Neural progenitor cell (in vitro differentiated cells): ENCODE measurements at regions not wholly inside any gene's neighbourhood (a gene's known extent, or its start where the extent isn't known, plus 50 kb on each side); places are given as distances from the start of the nearest gene placed in this dataset.

Experiments used
- DNase-seq: peaks from one replicate; pipeline ENCODE4 v3.0.0-alpha.2; 2016; ENCODE audit warnings: low spot score
- H2AFZ ChIP-seq: fragments of 200-600 bp; sonication (generic); replicated peaks from 2 replicates; pipeline ENCODE4 v1.6.1; 2016; ENCODE audit warnings: antibody characterized with exemption
- H3F3A ChIP-seq: fragments of 200-600 bp; sonication (generic); 2 replicates; pipeline ENCODE4 v1.6.1; 2016; ENCODE audit warnings: antibody characterized with exemption, low read depth
- H3K27ac ChIP-seq: fragments of 200-600 bp; sonication (generic); 2 replicates; pipeline ENCODE4 v1.5.1; 2016; ENCODE audit warnings: mild to moderate bottlenecking
- H3K27me3 ChIP-seq: fragments of 200-600 bp; sonication (generic); 2 replicates; pipeline ENCODE4 v1.6.1; 2016; ENCODE audit warnings: mild to moderate bottlenecking, moderate library complexity
- H3K36me3 ChIP-seq: fragments of 200-600 bp; sonication (generic); 2 replicates; pipeline ENCODE4 v1.5.1; 2016
- H3K4me1 ChIP-seq: fragments of 200-600 bp; sonication (generic); 2 replicates; pipeline ENCODE4 v1.6.1; 2016; ENCODE audit warnings: mixed run types
- H3K4me2 ChIP-seq: fragments of 200-600 bp; sonication (generic); 2 replicates; pipeline ENCODE4 v1.6.1; 2016
- H3K4me3 ChIP-seq: fragments of 200-600 bp; sonication (generic); 2 replicates; pipeline ENCODE4 v1.5.1; 2016
- H3K79me2 ChIP-seq: fragments of 200-600 bp; sonication (generic); 2 replicates; pipeline ENCODE4 v1.6.1; 2016; ENCODE audit warnings: low read depth
- H3K9ac ChIP-seq: fragments of 200-600 bp; sonication (generic); 2 replicates; pipeline ENCODE4 v1.6.1; 2016
- H3K9me3 ChIP-seq: fragments of 200-600 bp; sonication (generic); 2 replicates; pipeline ENCODE4 v1.5.1; 2016; ENCODE audit warnings: low read depth
- H4K20me1 ChIP-seq: fragments of 200-600 bp; sonication (generic); 2 replicates; pipeline ENCODE4 v1.6.1; 2016; ENCODE audit warnings: low read depth
- H3K27ac Mint-ChIP-seq: 3 replicates; pipeline ENCODE4 v1.8.0; 2021; ENCODE audit warnings: mixed read lengths
- H3K27me3 Mint-ChIP-seq: 2 replicates; pipeline ENCODE4 v1.8.0; 2022; ENCODE audit warnings: low read depth, mild to moderate bottlenecking, inconsistent platforms, moderate library complexity, mixed read lengths; ENCODE audit not compliant: insufficient read depth
- H3K36me3 Mint-ChIP-seq: 3 replicates; pipeline ENCODE4 v1.8.0; 2021; ENCODE audit warnings: mixed read lengths
- H3K4me1 Mint-ChIP-seq: 3 replicates; pipeline ENCODE4 v1.8.0; 2021; ENCODE audit warnings: mixed read lengths
- H3K4me3 Mint-ChIP-seq: 3 replicates; pipeline ENCODE4 v1.8.0; 2021; ENCODE audit warnings: mild to moderate bottlenecking, moderate library complexity, mixed read lengths
- H3K9me3 Mint-ChIP-seq: 3 replicates; pipeline ENCODE4 v1.8.0; 2020; ENCODE audit warnings: mixed read lengths
- EZH2 ChIP-seq: fragments of 200-600 bp; sonication (generic); IDR thresholded peaks from 2 replicates; pipeline ENCODE4 v1.6.1; 2017; ENCODE audit warnings: antibody characterized with exemption, mild to moderate bottlenecking, moderate library complexity
- EZH2phosphoT487 ChIP-seq: fragments of 200-600 bp; sonication (generic); IDR thresholded peaks from 2 replicates; pipeline ENCODE4 v1.6.1; 2017; ENCODE audit warnings: antibody characterized with exemption
- TF ChIP-seq, protein P1 (sequence below): fragments of 200-600 bp; sonication (generic); IDR thresholded peaks from 2 replicates; pipeline ENCODE4 v1.5.1; 2017; ENCODE audit warnings: antibody characterized with exemption, mild to moderate bottlenecking

DNA sequence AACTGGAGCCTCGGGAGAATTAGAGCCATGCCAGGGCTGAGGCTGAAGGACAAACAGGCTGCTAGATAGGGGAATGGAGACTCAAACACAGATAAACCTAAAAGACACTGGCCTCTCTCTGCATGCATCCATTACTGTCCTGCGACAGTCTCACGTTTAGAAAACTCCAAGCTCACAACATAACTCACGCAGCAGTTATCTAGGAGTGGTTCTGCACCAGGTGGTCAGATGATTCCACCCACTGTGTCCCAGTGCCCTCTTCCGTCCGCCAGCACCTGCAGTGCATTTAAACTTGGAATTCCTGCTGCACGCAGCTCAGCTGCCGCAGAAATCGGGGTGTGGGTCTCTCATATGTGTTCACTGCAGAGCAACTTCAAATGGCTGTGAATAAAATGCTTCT lies 272.6 kb upstream of the IRX2 start:
- Histone ChIP-seq H4K20me1 (no peaks in the 10 kb centered on the region), H3K27ac (no peak overlapping the region), H2AFZ (no peak overlapping the region), H3K79me2 (no peaks in the 10 kb centered on the region), H3K9me3 (no peaks in the 10 kb centered on the region), H3K9ac (no peak overlapping the region), H3K4me3 (no peak overlapping the region), H3K36me3 (no peaks in the 10 kb centered on the region), H3K4me1 (no peaks in the 10 kb centered on the region), H3K27me3 (no peaks in the 10 kb centered on the region), H3K4me2 (no peak overlapping the region), H3F3A (no peaks in the 10 kb centered on the region)
- Mint-ChIP-seq H3K9me3 (no peaks in the 10 kb centered on the region), H3K4me1 (peaks cover 29% of the 10 kb centered on the region), H3K27ac (peak overlapping the region; percentile 22), H3K4me3 (no peak overlapping the region), H3K36me3 (no peaks in the 10 kb centered on the region), H3K27me3 (peaks cover 10% of the 10 kb centered on the region)
- TF ChIP-seq, protein P1, sequence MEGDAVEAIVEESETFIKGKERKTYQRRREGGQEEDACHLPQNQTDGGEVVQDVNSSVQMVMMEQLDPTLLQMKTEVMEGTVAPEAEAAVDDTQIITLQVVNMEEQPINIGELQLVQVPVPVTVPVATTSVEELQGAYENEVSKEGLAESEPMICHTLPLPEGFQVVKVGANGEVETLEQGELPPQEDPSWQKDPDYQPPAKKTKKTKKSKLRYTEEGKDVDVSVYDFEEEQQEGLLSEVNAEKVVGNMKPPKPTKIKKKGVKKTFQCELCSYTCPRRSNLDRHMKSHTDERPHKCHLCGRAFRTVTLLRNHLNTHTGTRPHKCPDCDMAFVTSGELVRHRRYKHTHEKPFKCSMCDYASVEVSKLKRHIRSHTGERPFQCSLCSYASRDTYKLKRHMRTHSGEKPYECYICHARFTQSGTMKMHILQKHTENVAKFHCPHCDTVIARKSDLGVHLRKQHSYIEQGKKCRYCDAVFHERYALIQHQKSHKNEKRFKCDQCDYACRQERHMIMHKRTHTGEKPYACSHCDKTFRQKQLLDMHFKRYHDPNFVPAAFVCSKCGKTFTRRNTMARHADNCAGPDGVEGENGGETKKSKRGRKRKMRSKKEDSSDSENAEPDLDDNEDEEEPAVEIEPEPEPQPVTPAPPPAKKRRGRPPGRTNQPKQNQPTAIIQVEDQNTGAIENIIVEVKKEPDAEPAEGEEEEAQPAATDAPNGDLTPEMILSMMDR, result no peak
- TF ChIP-seq EZH2 (no peak), EZH2phosphoT487 (no peak)
- no peak for DNase-seq

DNA sequence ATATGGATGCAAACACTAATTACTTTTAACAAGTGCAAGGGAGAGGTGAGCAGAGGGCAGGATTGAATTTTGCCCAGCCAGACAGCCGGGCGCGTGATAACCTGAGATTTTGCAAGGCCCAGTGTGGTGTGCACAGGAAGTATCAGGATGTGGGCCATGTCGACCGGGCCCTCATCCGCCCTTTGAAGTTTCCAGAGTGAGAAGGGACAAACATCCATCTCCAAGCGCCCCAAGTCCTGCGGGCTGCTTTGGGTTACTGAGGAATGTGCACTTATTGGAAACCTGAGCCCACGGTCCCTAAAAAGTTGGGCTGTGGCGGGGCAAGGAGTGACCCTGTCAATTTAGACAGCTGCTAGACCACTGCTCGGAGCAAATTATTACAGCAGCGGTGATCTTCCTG lies 272.2 kb upstream of the IRX2 start:
- no peaks in the 10 kb centered on the region for H3F3A ChIP-seq
- H3K9me3 ChIP-seq, result no peaks in the 10 kb centered on the region
- H3K4me1 ChIP-seq, result no peaks in the 10 kb centered on the region
- Mint-ChIP-seq H3K4me3 (no peak overlapping the region), H3K9me3 (no peaks in the 10 kb centered on the region), H3K36me3 (no peaks in the 10 kb centered on the region), H3K27me3 (peaks cover 13% of the 10 kb centered on the region), H3K27ac (peak overlapping the region; percentile 2), H3K4me1 (peaks cover 29% of the 10 kb centered on the region)
- no peaks in the 10 kb centered on the region for H3K27me3 ChIP-seq
- no peak overlapping the region for H3K9ac ChIP-seq
- no peak overlapping the region for H3K4me3 ChIP-seq
- no peak overlapping the region for H2AFZ ChIP-seq
- no peaks in the 10 kb centered on the region for H3K79me2 ChIP-seq
- TF ChIP-seq, protein P1, result no peak
- TF ChIP-seq EZH2phosphoT487 (no peak), EZH2 (no peak)
- DNase-seq, result no peak
- H3K27ac ChIP-seq, result no peak overlapping the region
- H3K4me2 ChIP-seq, result no peak overlapping the region
- no peaks in the 10 kb centered on the region for H4K20me1 ChIP-seq
- no peaks in the 10 kb centered on the region for H3K36me3 ChIP-seq

DNA sequence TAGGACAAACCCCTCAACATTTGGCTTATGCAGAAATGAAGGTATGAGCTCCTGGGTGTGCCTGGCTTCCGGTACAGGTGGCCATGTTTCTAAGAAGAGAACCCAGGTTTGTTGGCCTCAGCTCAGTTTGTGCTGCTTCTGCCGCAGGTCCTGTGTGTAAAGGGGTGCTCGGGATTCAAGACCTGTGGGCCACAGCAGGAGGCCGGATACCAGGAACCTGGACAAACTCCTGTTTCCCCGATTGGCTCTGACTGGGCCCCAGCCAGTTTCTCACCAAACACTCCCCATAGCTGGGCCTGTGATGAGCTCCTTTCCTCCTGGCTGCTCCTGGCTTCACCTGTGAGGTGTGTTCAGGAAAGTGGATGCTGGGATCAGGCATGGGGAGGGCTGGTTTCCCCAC lies 271.2 kb upstream of the IRX2 start:
- TF ChIP-seq, protein P1, result no peak
- H3K4me1 ChIP-seq, result no peaks in the 10 kb centered on the region
- H3K4me2 ChIP-seq, result no peak overlapping the region
- no peaks in the 10 kb centered on the region for H3K27me3 ChIP-seq
- H3K27ac Mint-ChIP-seq, result no peak overlapping the region
- no peaks in the 10 kb centered on the region for H3F3A ChIP-seq
- peaks cover 13% of the 10 kb centered on the region for H3K27me3 Mint-ChIP-seq
- H3K36me3 ChIP-seq, result no peaks in the 10 kb centered on the region
- no peak overlapping the region for H3K4me3 ChIP-seq
- no peaks in the 10 kb centered on the region for H3K36me3 Mint-ChIP-seq
- H3K4me3 Mint-ChIP-seq, result no peak overlapping the region
- H3K4me1 Mint-ChIP-seq, result peaks cover 29% of the 10 kb centered on the region
- no peaks in the 10 kb centered on the region for H3K79me2 ChIP-seq
- H4K20me1 ChIP-seq, result no peaks in the 10 kb centered on the region
- H3K9ac ChIP-seq, result no peak overlapping the region
- no peak for DNase-seq
- no peak overlapping the region for H3K27ac ChIP-seq
- no peak overlapping the region for H2AFZ ChIP-seq
- peaks cover 3% of the 10 kb centered on the region for H3K9me3 Mint-ChIP-seq
- H3K9me3 ChIP-seq, result no peaks in the 10 kb centered on the region

DNA sequence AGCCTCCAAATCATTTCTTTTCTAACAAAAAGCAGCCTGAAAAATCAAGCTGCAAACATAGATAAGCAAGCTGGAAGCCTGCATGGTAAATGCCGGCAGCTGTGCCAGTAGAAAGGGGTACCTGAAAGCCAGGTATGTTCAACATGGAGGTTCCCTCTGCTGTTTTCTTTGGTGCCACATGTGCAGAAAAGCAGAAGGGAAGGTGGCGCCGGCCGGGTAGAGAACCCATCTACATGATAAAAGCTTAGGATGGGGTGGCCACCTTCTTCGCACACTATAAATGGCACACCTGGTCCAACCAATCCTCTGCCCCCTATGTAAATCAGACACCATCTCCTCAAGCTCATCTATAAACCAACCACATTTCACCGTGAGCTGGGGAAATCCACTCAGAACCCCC lies 268.9 kb upstream of the IRX2 start:
- H3K36me3 ChIP-seq, result no peaks in the 10 kb centered on the region
- Mint-ChIP-seq H3K9me3 (peaks cover 3% of the 10 kb centered on the region), H3K4me3 (no peak overlapping the region), H3K27ac (no peak overlapping the region), H3K36me3 (no peaks in the 10 kb centered on the region), H3K4me1 (peaks cover 18% of the 10 kb centered on the region), H3K27me3 (peaks cover 13% of the 10 kb centered on the region)
- DNase-seq, result no peak
- no peaks in the 10 kb centered on the region for H3K9me3 ChIP-seq
- TF ChIP-seq EZH2, result no peak
- no peak for TF ChIP-seq EZH2phosphoT487
- H3K27me3 ChIP-seq, result no peaks in the 10 kb centered on the region
- no peaks in the 10 kb centered on the region for H3K4me1 ChIP-seq
- no peak overlapping the region for H3K27ac ChIP-seq
- no peaks in the 10 kb centered on the region for H3F3A ChIP-seq
- no peak overlapping the region for H3K4me2 ChIP-seq
- H3K79me2 ChIP-seq, result no peaks in the 10 kb centered on the region
- H2AFZ ChIP-seq, result no peak overlapping the region
- H4K20me1 ChIP-seq, result no peaks in the 10 kb centered on the region
- no peak overlapping the region for H3K4me3 ChIP-seq
- no peak overlapping the region for H3K9ac ChIP-seq
